Stomach (tissue), 8 donors: ENCODE measurements at regions not wholly inside any gene's neighbourhood (a gene's known extent, or its start where the extent isn't known, plus 50 kb on each side); places are given as distances from the start of the nearest gene placed in this dataset.

ENCODE experiments used
- DNase-seq, 2 donors: peaks; one replicate each; pipeline versions ENCODE4 v3.0.0 to v3.0.0-alpha.2; 2013 to 2019
- H3K27ac ChIP-seq, 5 donors: fragments of 200-600 bp in 4 of 5; sonication (generic) in 4 of 5; one replicate each; pipeline ENCODE4 v1.5.1; 2013 to 2019; ENCODE audit warnings: mild to moderate bottlenecking in 1 of 5, moderate library complexity in 1 of 5
- H3K27me3 ChIP-seq, 3 donors: fragments of 200-600 bp; sonication (generic); one replicate each; pipeline ENCODE4 v1.5.1; 2017 to 2019; ENCODE audit warnings: mixed run types in 1 of 3
- H3K36me3 ChIP-seq, 4 donors: fragments of 200-600 bp; sonication (generic); 1 replicate in 3 of 4; 2 replicates in 1 of 4; pipeline ENCODE4 v1.5.1; 2016 to 2019
- H3K4me1 ChIP-seq, 4 donors: fragments of 200-600 bp; sonication (generic); one replicate each; pipeline ENCODE4 v1.5.1; 2016 to 2019
- H3K4me3 ChIP-seq, 4 donors: fragments of 200-600 bp; sonication (generic) in 3 of 4; one replicate each; pipeline ENCODE4 v1.5.1; 2016 to 2019; ENCODE audit warnings: mild to moderate bottlenecking in 1 of 4
- H3K9me3 ChIP-seq, 4 donors: fragments of 200-600 bp; sonication (generic); one replicate each; pipeline ENCODE4 v1.5.1; 2016 to 2019
- EP300 ChIP-seq: sonication (generic); formaldehyde crosslinking; IDR thresholded peaks from one replicate; pipeline ENCODE4 v1.6.1; 2017; ENCODE audit warnings: antibody characterized with exemption
- POLR2A ChIP-seq, 4 donors: fragments of 450-650 bp; IDR thresholded peaks; one replicate each; pipeline ENCODE4 v1.6.1; 2016; ENCODE audit warnings: antibody characterized with exemption in 4 of 4, control low read depth in 2 of 4, mild to moderate bottlenecking in 1 of 4, moderate library complexity in 1 of 4
- POLR2AphosphoS5 ChIP-seq, 3 donors: sonication (generic); formaldehyde crosslinking; IDR thresholded peaks; one replicate each; pipeline ENCODE4 v1.6.1; 2016; ENCODE audit warnings: antibody characterized with exemption in 3 of 3
- WGBS, 5 donors: extraction: QIAGEN DNeasy Blood & Tissue Kit in 3 of 5; methylation state at CpG; one replicate each; pipeline versions ENCODE4 v1.1.5 to v1.1.7; 2013 to 2018; 5-methylcytosine and 5-hydroxymethylcytosine counted together
- intact Hi-C: fragments of 100-400 bp; cut with DNase I; formaldehyde crosslinking; loops from one replicate; pipeline ENCODE4 v1.15.1; 2023; ENCODE audit warnings: low total_unique reads
- TF ChIP-seq, protein P1 (sequence below), 7 experiments: fragments of 450-650 bp in 4 of 7; fragments of 200-600 bp in 3 of 7; sonication (generic) in 3 of 7; IDR thresholded peaks; one replicate each; pipeline ENCODE4 v1.5.1; 2016 to 2019; ENCODE audit warnings: antibody characterized with exemption in 7 of 7, control low read depth in 2 of 7, mild to moderate bottlenecking in 1 of 7
- donor health status: healthy with polysubstance abuse.
- donor health status: Bipolar disorder and iron deficiency.
- donor health status: healthy.

DNA sequence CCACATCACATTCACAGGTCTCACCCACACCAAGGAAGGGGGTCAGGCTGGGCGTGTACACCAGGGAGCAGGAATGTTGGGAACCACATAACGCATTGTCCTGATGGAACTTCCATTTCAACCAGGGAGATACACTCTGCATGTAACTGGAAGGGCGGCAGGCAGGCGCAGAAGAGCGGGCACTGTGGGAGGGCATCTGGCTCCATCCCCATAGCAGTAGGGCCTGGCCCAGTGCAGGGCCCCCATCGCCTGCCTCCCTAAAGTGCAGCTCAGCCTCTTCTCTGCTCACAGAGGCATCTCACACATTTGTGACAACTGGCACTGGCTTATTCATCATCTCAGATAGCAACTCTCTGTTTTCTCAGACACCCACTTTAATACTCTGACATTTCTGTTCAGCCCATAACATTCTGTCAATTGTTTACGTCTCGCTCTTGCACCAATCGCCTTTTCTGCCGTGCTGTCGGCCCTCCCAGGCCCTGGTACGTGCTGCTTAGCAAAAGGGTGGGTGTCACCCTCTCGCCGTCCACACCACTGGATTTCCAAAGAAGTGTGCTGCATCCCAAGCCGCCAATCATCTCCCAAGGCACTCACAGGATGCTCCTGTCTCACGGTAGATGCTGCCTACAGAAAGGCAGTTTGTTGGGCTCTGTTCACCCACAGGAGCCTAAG, 353.3 kb upstream of the ZNF507 start:
- Histone ChIP-seq H3K27me3 (no peaks in the 10 kb centered on the region), H3K9me3 (peaks cover 0 to 3% (median 0%) of the 10 kb centered on the region in 4 donors), H3K4me3 (no peak overlapping the region), H3K36me3 (no peaks in the 10 kb centered on the region), H3K27ac (no peak overlapping the region), H3K4me1 (no peaks in the 10 kb centered on the region)
- WGBS, 5 donors: 77 to 85% (median 81%) methylated on average over 16 of the region's 16 CpGs
- no peak for DNase-seq
- no peak for TF ChIP-seq POLR2AphosphoS5 (IDR thresholded peaks at IDR 0.05)
- TF ChIP-seq, protein P1, sequence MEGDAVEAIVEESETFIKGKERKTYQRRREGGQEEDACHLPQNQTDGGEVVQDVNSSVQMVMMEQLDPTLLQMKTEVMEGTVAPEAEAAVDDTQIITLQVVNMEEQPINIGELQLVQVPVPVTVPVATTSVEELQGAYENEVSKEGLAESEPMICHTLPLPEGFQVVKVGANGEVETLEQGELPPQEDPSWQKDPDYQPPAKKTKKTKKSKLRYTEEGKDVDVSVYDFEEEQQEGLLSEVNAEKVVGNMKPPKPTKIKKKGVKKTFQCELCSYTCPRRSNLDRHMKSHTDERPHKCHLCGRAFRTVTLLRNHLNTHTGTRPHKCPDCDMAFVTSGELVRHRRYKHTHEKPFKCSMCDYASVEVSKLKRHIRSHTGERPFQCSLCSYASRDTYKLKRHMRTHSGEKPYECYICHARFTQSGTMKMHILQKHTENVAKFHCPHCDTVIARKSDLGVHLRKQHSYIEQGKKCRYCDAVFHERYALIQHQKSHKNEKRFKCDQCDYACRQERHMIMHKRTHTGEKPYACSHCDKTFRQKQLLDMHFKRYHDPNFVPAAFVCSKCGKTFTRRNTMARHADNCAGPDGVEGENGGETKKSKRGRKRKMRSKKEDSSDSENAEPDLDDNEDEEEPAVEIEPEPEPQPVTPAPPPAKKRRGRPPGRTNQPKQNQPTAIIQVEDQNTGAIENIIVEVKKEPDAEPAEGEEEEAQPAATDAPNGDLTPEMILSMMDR (IDR thresholded peaks at IDR 0.05): no peak
- no peak for TF ChIP-seq POLR2A (IDR thresholded peaks at IDR 0.05)
- no peak for TF ChIP-seq EP300
- intact Hi-C loops: no loop called here

DNA sequence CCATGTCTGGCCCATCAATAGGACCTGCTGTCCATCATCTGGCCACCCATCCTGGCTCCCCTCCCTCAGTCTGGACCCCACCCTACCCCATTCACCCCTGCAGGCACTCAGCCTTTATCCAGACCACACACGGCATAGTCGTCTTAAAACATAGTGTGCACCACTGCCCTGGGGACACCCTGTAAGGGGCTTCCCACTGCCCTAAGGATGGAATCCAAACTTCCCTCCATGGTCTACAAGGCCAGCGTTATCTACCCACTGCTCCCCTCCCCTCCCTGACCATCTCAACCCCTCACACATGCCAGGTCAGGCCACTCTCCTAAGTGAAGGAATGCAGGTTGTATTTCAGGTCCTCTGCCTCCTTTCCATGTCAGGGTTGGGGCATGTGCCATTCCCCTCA, 352.7 kb upstream of the ZNF507 start:
- Histone ChIP-seq H3K36me3 (no peaks in the 10 kb centered on the region), H3K4me3 (no peak overlapping the region), H3K27me3 (no peaks in the 10 kb centered on the region), H3K4me1 (no peaks in the 10 kb centered on the region), H3K27ac (no peak overlapping the region), H3K9me3 (peaks cover 0 to 3% (median 0%) of the 10 kb centered on the region in 4 donors)
- intact Hi-C loops: no loop called here
- no peak for DNase-seq
- TF ChIP-seq, protein P1 (IDR thresholded peaks at IDR 0.05): no peak
- TF ChIP-seq POLR2AphosphoS5 (IDR thresholded peaks at IDR 0.05): no peak
- no peak for TF ChIP-seq POLR2A (IDR thresholded peaks at IDR 0.05)
- no peak for TF ChIP-seq EP300
- WGBS, 5 donors: 69 to 89% (median 84%) methylated on average over 3 of the region's 3 CpGs

DNA sequence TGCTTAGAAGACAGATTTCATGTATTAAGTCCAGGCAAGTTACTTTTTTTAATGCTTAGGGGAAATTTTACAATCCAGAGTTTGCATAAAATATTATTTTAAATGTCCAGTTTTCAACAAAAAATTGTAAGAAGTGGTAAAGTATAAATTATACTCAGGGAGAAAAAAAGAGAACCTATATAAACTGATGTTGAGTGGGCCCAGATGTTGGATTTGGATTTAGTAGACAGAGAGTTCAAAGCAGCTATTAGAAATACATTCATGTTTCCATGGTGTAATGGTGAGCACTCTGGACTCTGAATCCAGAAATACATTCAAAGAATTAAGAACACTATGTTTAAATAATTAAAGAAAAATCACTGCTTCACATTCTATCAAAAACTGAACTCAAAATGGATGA, 349.9 kb upstream of the ZNF507 start:
- no peak overlapping the region for H3K4me3 ChIP-seq
- TF ChIP-seq POLR2A (IDR thresholded peaks at IDR 0.05) (no peak), POLR2AphosphoS5 (IDR thresholded peaks at IDR 0.05) (no peak), EP300 (no peak)
- TF ChIP-seq, protein P1 (IDR thresholded peaks at IDR 0.05): no peak
- H3K4me1 ChIP-seq: no peaks in the 10 kb centered on the region
- no peaks in the 10 kb centered on the region for H3K36me3 ChIP-seq
- no peaks in the 10 kb centered on the region for H3K27me3 ChIP-seq
- DNase-seq: no peak
- peaks cover 0 to 7% (median 0%) of the 10 kb centered on the region in 4 donors for H3K9me3 ChIP-seq
- intact Hi-C loops: no loop called here
- H3K27ac ChIP-seq: no peak overlapping the region

DNA sequence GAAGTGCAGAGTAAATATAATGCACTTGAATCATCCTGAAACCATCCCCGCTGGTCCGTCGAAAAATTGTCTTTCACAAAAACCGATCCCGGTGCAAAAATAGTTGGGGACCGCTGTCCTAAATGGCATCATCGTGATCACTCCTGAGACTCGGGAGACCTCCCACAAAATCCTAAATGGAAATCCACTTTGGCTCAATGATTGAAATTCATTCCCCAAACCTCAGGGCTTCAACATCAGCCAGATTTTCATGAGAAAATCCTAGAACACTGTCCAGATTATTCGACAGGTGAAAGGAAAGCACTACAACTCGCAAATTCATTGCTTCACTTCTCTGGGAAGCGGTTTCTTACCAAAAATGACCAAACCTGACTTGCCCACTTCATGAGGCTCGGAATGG, 335.3 kb upstream of the ZNF507 start:
- no peak for DNase-seq
- intact Hi-C loops: no loop called here
- TF ChIP-seq POLR2A (IDR thresholded peaks at IDR 0.05): no peak
- Histone ChIP-seq H3K27me3 (peaks cover 0 to 5% (median 0%) of the 10 kb centered on the region in 3 donors), H3K4me1 (no peaks in the 10 kb centered on the region), H3K36me3 (no peaks in the 10 kb centered on the region), H3K27ac (no peak overlapping the region), H3K9me3 (no peaks in the 10 kb centered on the region), H3K4me3 (no peak overlapping the region)
- 84 to 95% (median 87%) methylated on average over 12 of the region's 12 CpGs for WGBS, 5 donors

DNA sequence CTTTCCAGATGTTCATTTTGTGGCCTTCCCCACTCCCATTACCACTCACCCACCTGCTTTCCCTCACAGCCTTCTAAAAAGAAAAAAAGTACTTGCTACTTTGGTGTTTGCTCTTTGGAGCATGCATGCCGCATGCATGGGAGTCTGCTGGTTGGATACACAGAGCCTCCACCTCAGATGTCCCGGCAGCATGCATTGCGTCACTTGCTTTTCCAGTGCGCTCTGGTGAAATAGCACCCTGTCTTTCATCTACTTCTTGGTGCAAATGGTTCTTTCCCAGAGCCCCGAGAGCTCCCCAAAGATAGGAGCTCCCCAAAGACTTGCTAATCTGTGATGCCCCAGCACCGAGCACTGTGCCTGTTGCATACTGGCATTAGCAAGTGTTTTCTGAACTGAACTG, 333.2 kb upstream of the ZNF507 start:
- WGBS, 5 donors: 43 to 79% (median 52%) methylated on average over 6 of the region's 6 CpGs
- no peak overlapping the region for H3K4me3 ChIP-seq
- H3K27me3 ChIP-seq: peaks cover 0 to 5% (median 0%) of the 10 kb centered on the region in 3 donors
- H3K36me3 ChIP-seq: no peaks in the 10 kb centered on the region
- intact Hi-C loops: no loop called here
- no peaks in the 10 kb centered on the region for H3K4me1 ChIP-seq
- H3K27ac ChIP-seq: no peak overlapping the region
- peak in 1 of 2 donors; percentile 16 for DNase-seq
- peaks cover 0 to 7% (median 0%) of the 10 kb centered on the region in 4 donors for H3K9me3 ChIP-seq
- no peak for TF ChIP-seq POLR2AphosphoS5 (IDR thresholded peaks at IDR 0.05)
- TF ChIP-seq POLR2A (IDR thresholded peaks at IDR 0.05): no peak
- no peak for TF ChIP-seq EP300
- TF ChIP-seq, protein P1 (IDR thresholded peaks at IDR 0.05): no peak
